Renal cortex interstitium (tissue), 11 donors: ENCODE measurements at regions not wholly inside any gene's neighbourhood (a gene's known extent, or its start where the extent isn't known, plus 50 kb on each side); places are given as distances from the start of the nearest gene placed in this dataset.
"Not testable (repeated sequence)": the region's sequence is repeated elsewhere in the genome, so short reads cannot be mapped to it uniquely, and the experiment has no call there.

ENCODE experiments used
- DNase-seq, 11 donors: peaks; one replicate each; pipeline ENCODE4 v3.0.0-alpha.2; 2013; ENCODE audit warnings: low read depth in 9 of 11, low spot score in 4 of 11; ENCODE audit errors: extremely low read depth in 1 of 11

- DNase-seq: no peak
These were observed 1517.8 kb downstream of the SI start for GRCh38 chr3:163560459-163560858.

- no peak for DNase-seq
These were observed 1521.3 kb downstream of the SI start for GRCh38 chr3:163556813-163557523.

GRCh38 chr3:163555918-163556317 lies 1522.4 kb downstream of the SI start:
- DNase-seq: no peak

- DNase-seq: no peak
These were observed 1525.7 kb downstream of the SI start for GRCh38 chr3:163552659-163552966.

GRCh38 chr3:163551915-163552658 lies 1526.2 kb downstream of the SI start:
- not testable (repeated sequence) for DNase-seq

- no peak for DNase-seq
These were observed 1530.3 kb downstream of the SI start for GRCh38 chr3:163548015-163548414.

GRCh38 chr3:163547014-163547685 lies 1531.1 kb downstream of the SI start:
- DNase-seq: no peak

GRCh38 chr3:163543662-163544061 lies 1534.6 kb downstream of the SI start:
- DNase-seq: no peak

- no peak for DNase-seq
These were observed 1536.7 kb downstream of the SI start for GRCh38 chr3:163541629-163542028.

- no peak for DNase-seq
These were observed 1539.9 kb downstream of the SI start for GRCh38 chr3:163538387-163538786.

- DNase-seq: no peak
These were observed 1544.9 kb downstream of the SI start for GRCh38 chr3:163533381-163533780.

GRCh38 chr3:163523375-163523774 lies 1554.9 kb downstream of the SI start:
- DNase-seq: no peak

GRCh38 chr3:163521261-163521660 lies 1557.0 kb downstream of the SI start:
- no peak for DNase-seq

GRCh38 chr3:163518065-163518464 lies 1560.2 kb downstream of the SI start:
- no peak for DNase-seq

- no peak for DNase-seq
These were observed 1565.1 kb downstream of the SI start for GRCh38 chr3:163513149-163513657.

GRCh38 chr3:163508206-163508605 lies 1570.1 kb downstream of the SI start:
- DNase-seq: no peak

- DNase-seq: no peak
These were observed 1573.3 kb downstream of the SI start for GRCh38 chr3:163504974-163505373.

- DNase-seq: not testable (repeated sequence)
These were observed 1578.5 kb downstream of the SI start for GRCh38 chr3:163499736-163500219.

GRCh38 chr3:163498842-163499735 lies 1579.2 kb downstream of the SI start:
- not testable (repeated sequence) for DNase-seq
